Head of caudate nucleus (tissue), 42 donors: ENCODE measurements at regions not wholly inside any gene's neighbourhood (a gene's known extent, or its start where the extent isn't known, plus 50 kb on each side); places are given as distances from the start of the nearest gene placed in this dataset.

Experiments used
- DNase-seq, 42 donors: peaks; one replicate each; pipeline versions ENCODE4 v3.0.0 to v3.0.0-alpha.2; 2020 to 2021; ENCODE audit warnings: mixed read lengths in 7 of 42
- intact Hi-C: fragments of 100-400 bp; cut with DNase I; formaldehyde crosslinking; loops from one replicate; pipeline ENCODE4 v1.15.0; 2022

GRCh38 chr13:34255711-34256110, 437.8 kb downstream of the RFC3 start:
- intact Hi-C loops: no loop called here
- DNase-seq: no peak

GRCh38 chr13:34256236-34256635, 438.3 kb downstream of the RFC3 start:
- peak in 3 of 42 donors; percentile 6 to 34 (median 17) for DNase-seq
- intact Hi-C loops: no loop called here

- DNase-seq: peak in 3 of 42 donors; percentile 6 to 9 (median 8)
- intact Hi-C loops: no loop called here
Measured at GRCh38 chr13:34257966-34258365, 440.0 kb downstream of the RFC3 start.

- intact Hi-C loops: no loop called here
- no peak for DNase-seq
Measured at GRCh38 chr13:34258646-34259386, 440.9 kb downstream of the RFC3 start.

- intact Hi-C loops: no loop called here
- DNase-seq: no peak
Measured at GRCh38 chr13:34263681-34264080, 445.7 kb downstream of the RFC3 start.

- DNase-seq: no peak
- intact Hi-C loops: no loop called here
Measured at GRCh38 chr13:34265046-34265679, 447.2 kb downstream of the RFC3 start.

- no peak for DNase-seq
- intact Hi-C loops: no loop called here
Measured at GRCh38 chr13:34276764-34277163, 458.8 kb downstream of the RFC3 start.

- no peak for DNase-seq
- intact Hi-C loops: no loop called here
Measured at GRCh38 chr13:34277936-34278335, 460.0 kb downstream of the RFC3 start.

GRCh38 chr13:34278780-34279179, 460.8 kb downstream of the RFC3 start:
- intact Hi-C loops: no loop called here

GRCh38 chr13:34290661-34291060, 472.7 kb downstream of the RFC3 start:
- intact Hi-C loops: no loop called here

More at GRCh38 chr13:34278780-34279179, 460.8 kb downstream of the RFC3 start:
- no peak for DNase-seq

GRCh38 chr13:34294483-34295129, 476.7 kb downstream of the RFC3 start:
- intact Hi-C loops: no loop called here
- peak in 1 of 42 donors; percentile 6 for DNase-seq

More at GRCh38 chr13:34290661-34291060, 472.7 kb downstream of the RFC3 start:
- DNase-seq: no peak

- intact Hi-C loops: no loop called here
- no peak for DNase-seq
Measured at GRCh38 chr13:34300559-34300958, 482.6 kb downstream of the RFC3 start.

GRCh38 chr13:34302596-34302995, 484.6 kb downstream of the RFC3 start:
- intact Hi-C loops: no loop called here
- DNase-seq: no peak

GRCh38 chr13:34303346-34303745, 485.4 kb downstream of the RFC3 start:
- intact Hi-C loops: no loop called here
- DNase-seq: no peak

GRCh38 chr13:34307607-34308006, 489.7 kb downstream of the RFC3 start:
- no peak for DNase-seq
- intact Hi-C loops: no loop called here

GRCh38 chr13:34308725-34309124, 490.8 kb downstream of the RFC3 start:
- intact Hi-C loops: no loop called here
- no peak for DNase-seq

GRCh38 chr13:34310539-34310938, 492.6 kb downstream of the RFC3 start:
- DNase-seq: no peak
- intact Hi-C loops: no loop called here

- no peak for DNase-seq
- intact Hi-C loops: no loop called here
Measured at GRCh38 chr13:34311251-34311650, 493.3 kb downstream of the RFC3 start.

- intact Hi-C loops: no loop called here
- no peak for DNase-seq
Measured at GRCh38 chr13:34312578-34312977, 494.6 kb downstream of the RFC3 start.

GRCh38 chr13:34320084-34320483, 502.1 kb downstream of the RFC3 start:
- intact Hi-C loops: no loop called here
- DNase-seq: no peak
